A549 (cell line): ENCODE measurements at regions not wholly inside any gene's neighbourhood (a gene's known extent, or its start where the extent isn't known, plus 50 kb on each side); places are given as distances from the start of the nearest gene placed in this dataset.

Experiments used
- ATAC-seq, 2 experiments: fragments of 200-7000 bp in 1 of 2; fragments of >200 bp in 1 of 2; cut with Nextera tagmentation in 1 of 2; cut with Tn5 transposase in 1 of 2; 3 replicates each; pipeline versions ENCODE4 v1.8.0 to v1.9.1; 2018 to 2020; ENCODE audit warnings: mild to moderate bottlenecking in 1 of 2, moderate library complexity in 1 of 2
- CTCF ChIA-PET: fragments of 300-600 bp; sonication (Branson Sonifier 250); formaldehyde crosslinking; extraction: SDS; loops from one replicate; lab custom pipeline; 2021; ENCODE audit warnings: antibody characterized with exemption, inconsistent platforms; lab: Yijun Ruan, JAX
- POLR2A ChIA-PET: fragments of 350-600 bp; formaldehyde crosslinking; extraction: SDS; loops from one replicate; lab custom pipeline; 2021; ENCODE audit warnings: antibody characterized with exemption, inconsistent platforms; lab: Yijun Ruan, JAX
- DNase-seq, 2 experiments: peaks; one replicate each; pipeline versions ENCODE4 v3.0.0 to v3.0.0-alpha.2; 2011 to 2016; ENCODE audit warnings: low read depth in 1 of 2, low spot score in 1 of 2
- FAIRE-seq: peaks from 2 replicates; lab custom pipeline; 2011; peaks lifted over from hg19 to GRCh38; lab: Jason Lieb, UNC
- H3K27ac ChIP-seq, 2 experiments: fragments of >200 bp; sonication (Bioruptor Twin); formaldehyde crosslinking; 3 replicates each; pipeline ENCODE4 v1.5.1; 2016 to 2017
- H3K4me1 ChIP-seq: fragments of >200 bp; sonication (Bioruptor Twin); formaldehyde crosslinking; 3 replicates; pipeline ENCODE4 v1.6.1; 2016
- H3K4me2 ChIP-seq: fragments of >200 bp; sonication (Bioruptor Twin); formaldehyde crosslinking; 3 replicates; pipeline ENCODE4 v1.6.1; 2016
- H3K4me3 ChIP-seq: fragments of >200 bp; sonication (Bioruptor Twin); formaldehyde crosslinking; 3 replicates; pipeline ENCODE4 v1.5.1; 2016
- H3K9me3 ChIP-seq: fragments of >200 bp; sonication (Bioruptor Twin); formaldehyde crosslinking; 3 replicates; pipeline ENCODE4 v1.6.1; 2016
- BCL3 ChIP-seq: fragments of >200 bp; sonication (Bioruptor Twin); formaldehyde crosslinking; IDR thresholded peaks from 3 replicates; pipeline ENCODE4 v1.6.1; 2016
- CEBPB ChIP-seq, 2 experiments: fragments of >200 bp in 1 of 2; sonication (Bioruptor Twin) in 1 of 2; formaldehyde crosslinking in 1 of 2; IDR thresholded peaks; 2 replicates each; pipeline ENCODE4 v1.6.1; 2012 to 2016
- EHF ChIP-seq: fragments of 250-450 bp; sonication (Bioruptor Pico); IDR thresholded peaks from 2 replicates; pipeline ENCODE4 v1.5.0; 2020; ENCODE audit warnings: mild to moderate bottlenecking
- FOSB ChIP-seq: fragments of 250-450 bp; sonication (Bioruptor Pico); IDR thresholded peaks from 2 replicates; pipeline ENCODE4 v1.5.0; 2020; ENCODE audit warnings: mild to moderate bottlenecking, moderate library complexity
- GATA3 ChIP-seq: IDR thresholded peaks from 2 replicates; pipeline ENCODE4 v1.6.1; 2012; ENCODE audit warnings: borderline replicate concordance
- HEYL ChIP-seq: fragments of 250-450 bp; sonication (Bioruptor Pico); IDR thresholded peaks from 2 replicates; pipeline ENCODE4 v1.8.0; 2021; ENCODE audit warnings: mild to moderate bottlenecking, moderate library complexity
- HOXA7 ChIP-seq: fragments of 250-450 bp; sonication (Bioruptor Pico); IDR thresholded peaks from 2 replicates; pipeline ENCODE4 v1.5.0; 2020; ENCODE audit warnings: mild to moderate bottlenecking, moderate library complexity
- NPAS2 ChIP-seq: fragments of 250-450 bp; sonication (Bioruptor Pico); IDR thresholded peaks from 2 replicates; pipeline ENCODE4 v1.8.0; 2022; ENCODE audit warnings: mild to moderate bottlenecking, moderate library complexity, borderline replicate concordance
- POLR2A ChIP-seq: IDR thresholded peaks from 2 replicates; pipeline ENCODE4 v1.6.1; 2012; ENCODE audit warnings: mild to moderate bottlenecking, low read length
- RAD21 ChIP-seq, 2 experiments: fragments of >200 bp in 1 of 2; sonication (Bioruptor Twin) in 1 of 2; formaldehyde crosslinking in 1 of 2; IDR thresholded peaks in 1 of 2; conservative IDR thresholded peaks in 1 of 2; 2 replicates in 1 of 2; 3 replicates in 1 of 2; pipeline ENCODE4 v1.6.1; 2012 to 2018; ENCODE audit warnings: inconsistent platforms in 1 of 2
- RCOR1 ChIP-seq: fragments of 150-350 bp; IDR thresholded peaks from 2 replicates; pipeline ENCODE4 v1.6.1; 2014; ENCODE audit warnings: antibody characterized with exemption, low read length, low read depth
- REST ChIP-seq: fragments of 200-600 bp; sonication (generic); IDR thresholded peaks from 2 replicates; pipeline ENCODE4 v1.6.1; 2016; ENCODE audit warnings: antibody characterized with exemption, mild to moderate bottlenecking, moderate library complexity
- TP53 ChIP-seq: fragments of 250-450 bp; sonication (Bioruptor Pico); IDR thresholded peaks from 2 replicates; pipeline ENCODE4 v1.5.0; 2021; ENCODE audit warnings: mild to moderate bottlenecking, moderate library complexity
- ZFP36 ChIP-seq: fragments of 450-650 bp; IDR thresholded peaks from 2 replicates; pipeline ENCODE4 v1.6.1; 2014; ENCODE audit warnings: borderline replicate concordance; ENCODE audit not compliant: partially characterized antibody
- ZSCAN20 ChIP-seq: fragments of 250-450 bp; sonication (Bioruptor Pico); IDR thresholded peaks from 2 replicates; pipeline ENCODE4 v1.8.0; 2022; ENCODE audit warnings: mild to moderate bottlenecking, moderate library complexity
- WGBS: methylation state at CpG from one replicate; pipeline ENCODE4 v1.1.6; 2017; ENCODE audit errors: missing lambda C conversion rate; 5-methylcytosine and 5-hydroxymethylcytosine counted together
- TF ChIP-seq, protein P1 (sequence below): fragments of 250-450 bp; sonication (Bioruptor Pico); IDR thresholded peaks from 2 replicates; pipeline ENCODE4 v1.5.0; 2021; ENCODE audit warnings: mild to moderate bottlenecking, moderate library complexity, borderline replicate concordance
- TF ChIP-seq, protein P2 (sequence below): fragments of 450-650 bp; IDR thresholded peaks from 2 replicates; pipeline ENCODE4 v1.6.1; 2014; ENCODE audit warnings: antibody characterized with exemption
- TF ChIP-seq, protein P3 (sequence below): IDR thresholded peaks from 2 replicates; pipeline ENCODE4 v1.6.1; 2012; ENCODE audit warnings: low read depth, borderline replicate concordance
- TF ChIP-seq, protein P4 (sequence below): IDR thresholded peaks from 2 replicates; pipeline ENCODE4 v1.6.1; 2012

DNA sequence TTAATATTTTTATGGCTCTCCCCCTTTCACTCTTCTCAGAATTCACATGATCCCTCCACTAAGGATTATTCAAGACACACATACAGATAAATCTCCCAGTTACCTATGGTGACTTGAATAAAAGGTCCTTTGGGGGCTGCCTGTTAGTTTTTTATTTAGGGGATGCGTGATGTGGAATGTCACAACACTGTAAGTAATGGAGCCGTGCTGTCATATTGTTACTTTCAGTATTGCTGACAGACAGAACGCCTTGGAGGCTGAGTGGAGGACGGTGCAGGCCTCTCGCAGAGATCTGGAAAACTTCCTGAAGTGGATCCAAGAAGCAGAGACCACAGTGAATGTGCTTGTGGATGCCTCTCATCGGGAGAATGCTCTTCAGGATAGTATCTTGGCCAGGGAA, 291.7 kb downstream of the UTRN start (continued):
- no peak for TF ChIP-seq GATA3

GRCh38 chr6:144578385-144579350, 293.5 kb downstream of the UTRN start:
- ATAC-seq = no peak
- H3K4me2 ChIP-seq = no peak overlapping the region
- no peaks in the 10 kb centered on the region for H3K9me3 ChIP-seq
- WGBS = 91% methylated on average over 7 of the region's 7 CpGs
- CTCF ChIA-PET = interaction anchor here (1.2 kb wide), 1 partner anchor 9 kb away, joined by 3 read pairs; no protein-coding TSS in a partner anchor
- TF ChIP-seq, protein P1, sequence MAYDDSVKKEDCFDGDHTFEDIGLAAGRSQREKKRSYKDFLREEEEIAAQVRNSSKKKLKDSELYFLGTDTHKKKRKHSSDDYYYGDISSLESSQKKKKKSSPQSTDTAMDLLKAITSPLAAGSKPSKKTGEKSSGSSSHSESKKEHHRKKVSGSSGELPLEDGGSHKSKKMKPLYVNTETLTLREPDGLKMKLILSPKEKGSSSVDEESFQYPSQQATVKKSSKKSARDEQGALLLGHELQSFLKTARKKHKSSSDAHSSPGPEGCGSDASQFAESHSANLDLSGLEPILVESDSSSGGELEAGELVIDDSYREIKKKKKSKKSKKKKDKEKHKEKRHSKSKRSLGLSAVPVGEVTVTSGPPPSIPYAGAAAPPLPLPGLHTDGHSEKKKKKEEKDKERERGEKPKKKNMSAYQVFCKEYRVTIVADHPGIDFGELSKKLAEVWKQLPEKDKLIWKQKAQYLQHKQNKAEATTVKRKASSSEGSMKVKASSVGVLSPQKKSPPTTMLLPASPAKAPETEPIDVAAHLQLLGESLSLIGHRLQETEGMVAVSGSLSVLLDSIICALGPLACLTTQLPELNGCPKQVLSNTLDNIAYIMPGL (CRISPR knock-in tag) = no peak
- no peak for TF ChIP-seq HOXA7 (CRISPR knock-in tag)
- TF ChIP-seq RCOR1 = no peak
- TF ChIP-seq ZFP36 = no peak
- TF ChIP-seq FOSB = no peak
- peak; percentile 80 to 90; a peak in 3 of 4 replicates for TF ChIP-seq CEBPB (IDR thresholded peaks at IDR 0.05)
- TF ChIP-seq, all 56 proteins: peak for 1
- POLR2A ChIA-PET = no interaction called here
- FAIRE-seq (no peak), DNase-seq (no peak)
- Histone ChIP-seq H3K27ac (no peak overlapping the region), H3K4me1 (no peaks in the 10 kb centered on the region), H3K4me3 (no peak overlapping the region)

- CTCF ChIA-PET = interaction anchor here (1.1 kb wide), 1 partner anchor 449 kb away, joined by 3 read pairs; no protein-coding TSS in a partner anchor
These were observed 294.9 kb downstream of the UTRN start for GRCh38 chr6:144580039-144580438.

More at GRCh38 chr6:144580039-144580438, 294.9 kb downstream of the UTRN start:
- no peaks in the 10 kb centered on the region for H3K4me1 ChIP-seq
- DNase-seq (no peak), FAIRE-seq (no peak), ATAC-seq (no peak)
- no peak overlapping the region for H3K4me3 ChIP-seq
- no peak for TF ChIP-seq RCOR1
- TF ChIP-seq, protein P2, sequence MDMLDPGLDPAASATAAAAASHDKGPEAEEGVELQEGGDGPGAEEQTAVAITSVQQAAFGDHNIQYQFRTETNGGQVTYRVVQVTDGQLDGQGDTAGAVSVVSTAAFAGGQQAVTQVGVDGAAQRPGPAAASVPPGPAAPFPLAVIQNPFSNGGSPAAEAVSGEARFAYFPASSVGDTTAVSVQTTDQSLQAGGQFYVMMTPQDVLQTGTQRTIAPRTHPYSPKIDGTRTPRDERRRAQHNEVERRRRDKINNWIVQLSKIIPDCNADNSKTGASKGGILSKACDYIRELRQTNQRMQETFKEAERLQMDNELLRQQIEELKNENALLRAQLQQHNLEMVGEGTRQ = no peak
- no peak for TF ChIP-seq REST
- no peak for TF ChIP-seq EHF (CRISPR knock-in tag)
- TF ChIP-seq, protein P3, sequence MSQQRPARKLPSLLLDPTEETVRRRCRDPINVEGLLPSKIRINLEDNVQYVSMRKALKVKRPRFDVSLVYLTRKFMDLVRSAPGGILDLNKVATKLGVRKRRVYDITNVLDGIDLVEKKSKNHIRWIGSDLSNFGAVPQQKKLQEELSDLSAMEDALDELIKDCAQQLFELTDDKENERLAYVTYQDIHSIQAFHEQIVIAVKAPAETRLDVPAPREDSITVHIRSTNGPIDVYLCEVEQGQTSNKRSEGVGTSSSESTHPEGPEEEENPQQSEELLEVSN = no peak
- no peak for TF ChIP-seq ZSCAN20
- TF ChIP-seq BCL3 = no peak
- TF ChIP-seq POLR2A = no peak
- no peak for TF ChIP-seq NPAS2 (CRISPR knock-in tag)
- TF ChIP-seq, protein P4, sequence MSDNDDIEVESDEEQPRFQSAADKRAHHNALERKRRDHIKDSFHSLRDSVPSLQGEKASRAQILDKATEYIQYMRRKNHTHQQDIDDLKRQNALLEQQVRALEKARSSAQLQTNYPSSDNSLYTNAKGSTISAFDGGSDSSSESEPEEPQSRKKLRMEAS = no peak
- no peak for TF ChIP-seq RAD21 (conservative IDR thresholded peaks at IDR 0.05 in 1 of 2, IDR thresholded peaks at IDR 0.05 in 1 of 2)
- no peak for TF ChIP-seq HEYL
- no peak for TF ChIP-seq TP53 (CRISPR knock-in tag)
- POLR2A ChIA-PET = no interaction called here
- H3K4me2 ChIP-seq = no peak overlapping the region
- no peaks in the 10 kb centered on the region for H3K9me3 ChIP-seq
- 66% methylated on average over 3 of the region's 3 CpGs for WGBS
- no peak overlapping the region for H3K27ac ChIP-seq
